IMR-90 (cell line): ENCODE measurements at regions not wholly inside any gene's neighbourhood (a gene's known extent, or its start where the extent isn't known, plus 50 kb on each side); places are given as distances from the start of the nearest gene placed in this dataset.

Source experiments
- ATAC-seq: fragments of 200-7000 bp; cut with Tn5 transposase; 2 replicates; pipeline ENCODE4 v1.9.1; 2020; ENCODE audit warnings: low read depth, mild to moderate bottlenecking, moderate library complexity
- BruUV-seq: library from RNA; stranded (reverse); fragments of 400-500 nt; replicated peaks from 2 replicates; lab custom pipeline; 2021; lab: Mats Ljungman, UMichigan
- CTCF ChIA-PET: fragments of 300-600 bp; formaldehyde crosslinking; extraction: SDS; loops from one replicate; lab custom pipeline; 2021; ENCODE audit warnings: antibody characterized with exemption; lab: Yijun Ruan, JAX
- POLR2A ChIA-PET: fragments of 300-600 bp; sonication (Branson Sonifier 250); formaldehyde crosslinking; loops from one replicate; lab custom pipeline; 2022; ENCODE audit warnings: antibody characterized with exemption; ENCODE audit not compliant: unreplicated experiment; lab: Charles Lee
- DNase-seq: peaks from one replicate; pipeline ENCODE4 v3.0.0; 2013
- H2AFZ ChIP-seq: replicated peaks from 2 replicates; pipeline ENCODE3; 2013; ENCODE audit warnings: low read length, mild to moderate bottlenecking; ENCODE audit not compliant: poor library complexity
- H2AK5ac ChIP-seq: 2 replicates; pipeline ENCODE4 v1.6.1; 2013; ENCODE audit warnings: low read depth, low read length, inconsistent platforms
- H2AK9ac ChIP-seq: replicated peaks from 2 replicates; pipeline ENCODE3; 2013; ENCODE audit warnings: mild to moderate bottlenecking, low read depth, low read length, moderate library complexity; ENCODE audit not compliant: poor library complexity
- H2BK120ac ChIP-seq: 2 replicates; pipeline ENCODE4 v1.6.1; 2013; ENCODE audit warnings: low read depth, low read length, inconsistent platforms
- H2BK15ac ChIP-seq: 3 replicates; pipeline ENCODE4 v1.6.1; 2013; ENCODE audit warnings: low read depth, low read length, inconsistent platforms
- H2BK20ac ChIP-seq: 2 replicates; pipeline ENCODE4 v1.6.1; 2013; ENCODE audit warnings: low read depth, mild to moderate bottlenecking, inconsistent platforms, low read length, moderate library complexity
- H2BK5ac ChIP-seq: 2 replicates; pipeline ENCODE4 v1.6.1; 2013; ENCODE audit warnings: mild to moderate bottlenecking, low read depth, low read length, inconsistent platforms; ENCODE audit not compliant: poor library complexity, severe bottlenecking
- H3K14ac ChIP-seq: replicated peaks from 2 replicates; pipeline ENCODE4 v1.6.1; 2013; ENCODE audit warnings: low read depth, low read length, inconsistent platforms
- H3K18ac ChIP-seq: 2 replicates; pipeline ENCODE4 v1.6.1; 2013; ENCODE audit warnings: low read depth, low read length, control low read depth
- H3K23ac ChIP-seq: 2 replicates; pipeline ENCODE4 v1.6.1; 2013; ENCODE audit warnings: low read depth, low read length, inconsistent platforms
- H3K27ac ChIP-seq: 2 replicates; pipeline ENCODE4 v1.5.1; 2013; ENCODE audit warnings: mild to moderate bottlenecking, control low read depth, low read length; ENCODE audit not compliant: insufficient read depth
- H3K27me3 ChIP-seq: 2 replicates; pipeline ENCODE4 v1.6.1; 2013; ENCODE audit warnings: low read length; ENCODE audit not compliant: control insufficient read depth, insufficient read depth
- H3K36me3 ChIP-seq: 2 replicates; pipeline ENCODE4 v1.6.1; 2013; ENCODE audit warnings: low read length, mixed read lengths; ENCODE audit not compliant: control insufficient read depth, insufficient read depth
- H3K4ac ChIP-seq: 2 replicates; pipeline ENCODE4 v1.6.1; 2013; ENCODE audit warnings: low read depth, low read length, inconsistent platforms
- H3K4me1 ChIP-seq: 2 replicates; pipeline ENCODE4 v1.6.1; 2013; ENCODE audit warnings: low read length, mixed read lengths; ENCODE audit not compliant: control insufficient read depth, insufficient read depth
- H3K4me2 ChIP-seq: 2 replicates; pipeline ENCODE4 v1.6.1; 2013; ENCODE audit warnings: low read depth, mild to moderate bottlenecking, control low read depth, low read length, moderate library complexity
- H3K4me3 ChIP-seq: 2 replicates; pipeline ENCODE4 v1.5.1; 2013; ENCODE audit warnings: low read depth, mild to moderate bottlenecking, control low read depth, low read length, moderate library complexity; ENCODE audit not compliant: insufficient read depth
- H3K56ac ChIP-seq: 2 replicates; pipeline ENCODE4 v1.6.1; 2013; ENCODE audit warnings: low read length, inconsistent platforms; ENCODE audit not compliant: insufficient read depth; ENCODE audit errors: extremely low read depth
- H3K79me1 ChIP-seq, 2 experiments: 2 replicates each; pipeline ENCODE4 v1.6.1; 2013; ENCODE audit warnings: low read length in 2 of 2, inconsistent platforms in 1 of 2, low read depth in 1 of 2
- H3K9ac ChIP-seq: 2 replicates; pipeline ENCODE4 v1.6.1; 2013; ENCODE audit warnings: low read depth, low read length, control low read depth
- H3K9me1 ChIP-seq: 2 replicates; pipeline ENCODE4 v1.6.1; 2013; ENCODE audit warnings: low read length, inconsistent platforms; ENCODE audit not compliant: insufficient read depth
- H3K9me3 ChIP-seq: 2 replicates; pipeline ENCODE4 v1.6.1; 2013; ENCODE audit warnings: low read length; ENCODE audit not compliant: control insufficient read depth, insufficient read depth
- H4K20me1 ChIP-seq: 2 replicates; pipeline ENCODE4 v1.6.1; 2013; ENCODE audit warnings: low read length, inconsistent platforms; ENCODE audit not compliant: insufficient read depth
- H4K5ac ChIP-seq: 2 replicates; pipeline ENCODE4 v1.6.1; 2013; ENCODE audit warnings: mild to moderate bottlenecking, low read depth, low read length, control low read depth
- H4K8ac ChIP-seq, 2 experiments: 2 replicates each; pipeline ENCODE4 v1.6.1; 2013; ENCODE audit warnings: low read depth in 2 of 2, low read length in 2 of 2, control low read depth in 1 of 2, inconsistent platforms in 1 of 2
- H4K91ac ChIP-seq: 2 replicates; pipeline ENCODE4 v1.6.1; 2013; ENCODE audit warnings: low read depth, low read length, inconsistent platforms; ENCODE audit not compliant: insufficient read depth
- CHD1 ChIP-seq: IDR thresholded peaks from 2 replicates; pipeline ENCODE4 v1.6.1; 2012; ENCODE audit warnings: low read depth, low read length, improper control_type of control experiment
- MAFK ChIP-seq: IDR thresholded peaks from 2 replicates; pipeline ENCODE4 v1.6.1; 2012; ENCODE audit warnings: low read depth, low read length, improper control_type of control experiment
- MAZ ChIP-seq: IDR thresholded peaks from 2 replicates; pipeline ENCODE4 v1.6.1; 2012; ENCODE audit warnings: low read depth, mild to moderate bottlenecking, low read length, improper control_type of control experiment, moderate library complexity, borderline replicate concordance
- POLR2A ChIP-seq: IDR thresholded peaks from 2 replicates; pipeline ENCODE4 v1.6.1; 2012; ENCODE audit warnings: mild to moderate bottlenecking, low read depth, low read length
- WGBS, 2 experiments: methylation state at CpG; one replicate each; pipeline versions ENCODE4 v1.1.5 to v1.1.7; 2013; ENCODE audit warnings: missing lambda C conversion rate in 2 of 2; ENCODE audit not compliant: insufficient read length in 1 of 2; ENCODE audit errors: extremely low coverage in 2 of 2; 5-methylcytosine and 5-hydroxymethylcytosine counted together
- dilution Hi-C: fragments of 300-500 bp; cut with HindIII; formaldehyde crosslinking; loops from one replicate; pipeline ENCODE4 v1.14.3; 2018; ENCODE audit warnings: low sequenced_read_pairs; ENCODE audit not compliant: unreplicated experiment
- in situ Hi-C: fragments of 300-500 bp; cut with MboI; formaldehyde crosslinking; loops from 3 replicates; pipeline ENCODE4 v1.14.3; 2019; ENCODE audit warnings: low sequenced_read_pairs, inconsistent platforms, mixed read lengths
- intact Hi-C: fragments of 100-400 bp; cut with micrococcal nuclease; formaldehyde crosslinking; loops from 2 replicates; pipeline ENCODE4 v1.10.0; 2022

- no peak overlapping the region for H2AFZ ChIP-seq
- CTCF ChIA-PET, result no interaction called here
- no peak overlapping the region for H2BK20ac ChIP-seq
- H3K4me3 ChIP-seq, result no peak overlapping the region
- no peak overlapping the region for H3K18ac ChIP-seq
- intact Hi-C loops, result no loop called here
- H3K23ac ChIP-seq, result no peak overlapping the region
- no peak for TF ChIP-seq MAZ
- TF ChIP-seq MAFK, result no peak
- TF ChIP-seq CHD1, result no peak
- TF ChIP-seq POLR2A, result no peak
- BruUV-seq, result no TSS peak
- no peak overlapping the region for H4K91ac ChIP-seq
- no peak for ATAC-seq
- in situ Hi-C loops, result no loop called here
- H2AK9ac ChIP-seq, result no peak overlapping the region
- no peak overlapping the region for H3K9ac ChIP-seq
- no peak overlapping the region for H3K56ac ChIP-seq
- no peak overlapping the region for H3K4me2 ChIP-seq
- no peaks in the 10 kb centered on the region for H3K79me1 ChIP-seq
- no peaks in the 10 kb centered on the region for H3K4me1 ChIP-seq
- H3K4ac ChIP-seq, result no peak overlapping the region
- no peak overlapping the region for H4K5ac ChIP-seq
- H3K27ac ChIP-seq, result no peak overlapping the region
- POLR2A ChIA-PET, result no interaction called here
- H3K27me3 ChIP-seq, result no peaks in the 10 kb centered on the region
- dilution Hi-C loops, result no loop called here
- H4K20me1 ChIP-seq, result no peaks in the 10 kb centered on the region
- no peak overlapping the region for H3K14ac ChIP-seq
- H2BK5ac ChIP-seq, result no peak overlapping the region
- DNase-seq, result no peak
- no peak overlapping the region for H2BK120ac ChIP-seq
- no peaks in the 10 kb centered on the region for H3K36me3 ChIP-seq
- H2AK5ac ChIP-seq, result no peak overlapping the region
- no peak overlapping the region for H4K8ac ChIP-seq
- no peaks in the 10 kb centered on the region for H3K9me1 ChIP-seq
- no peak overlapping the region for H2BK15ac ChIP-seq
- WGBS, 2 experiments, result 49% methylated on average over 3 of the region's 7 CpGs; no CpG with 5 or more reads in 1 of the 2 experiments
- no peaks in the 10 kb centered on the region for H3K9me3 ChIP-seq
Measured at GRCh38 chr15:59825901-59826300, 136.8 kb upstream of the BNIP2 start.
